Thyroid gland (tissue), 4 donors: ENCODE measurements at regions not wholly inside any gene's neighbourhood (a gene's known extent, or its start where the extent isn't known, plus 50 kb on each side); places are given as distances from the start of the nearest gene placed in this dataset.
"Not testable (repeated sequence)": the region's sequence is repeated elsewhere in the genome, so short reads cannot be mapped to it uniquely, and the experiment has no call there.

Experiments used
- CTCF ChIP-seq, 6 experiments: fragments of 200-600 bp in 3 of 6; fragments of 450-650 bp in 3 of 6; sonication (generic) in 3 of 6; IDR thresholded peaks; one replicate each; pipeline ENCODE4 v1.5.1; 2016 to 2019; ENCODE audit warnings: antibody characterized with exemption in 6 of 6, mild to moderate bottlenecking in 2 of 6, inconsistent platforms in 1 of 6, moderate library complexity in 1 of 6
- POLR2A ChIP-seq, 2 donors: fragments of 450-650 bp; IDR thresholded peaks; one replicate each; pipeline ENCODE4 v1.6.1; 2017; ENCODE audit warnings: antibody characterized with exemption in 2 of 2, mild to moderate bottlenecking in 2 of 2, moderate library complexity in 1 of 2

GRCh38 chr1:168457296-168457695 lies 86.5 kb downstream of the XCL2 start:
- TF ChIP-seq CTCF, POLR2A (IDR thresholded peaks at IDR 0.05): not testable (repeated sequence)
